GM20431 (cell line): ENCODE measurements at regions not wholly inside any gene's neighbourhood (a gene's known extent, or its start where the extent isn't known, plus 50 kb on each side); places are given as distances from the start of the nearest gene placed in this dataset.
"Not testable (repeated sequence)": the region's sequence is repeated elsewhere in the genome, so short reads cannot be mapped to it uniquely, and the experiment has no call there.

Experiments used
- in situ Hi-C: fragments of 300-500 bp; cut with MseI, MboI; formaldehyde crosslinking; loops from one replicate; pipeline ENCODE4 v1.15.0; 2020; ENCODE audit warnings: low sequenced_read_pairs; ENCODE audit not compliant: unreplicated experiment

GRCh38 chr6:105691081-105691480 lies 288.2 kb upstream of the PREP start:
- in situ Hi-C loops = no loop called here

GRCh38 chr6:105688573-105688972 lies 285.7 kb upstream of the PREP start:
- in situ Hi-C loops = no loop called here

GRCh38 chr6:105686793-105687192 lies 283.9 kb upstream of the PREP start:
- in situ Hi-C loops = not testable (repeated sequence)

- in situ Hi-C loops = no loop called here
Observed at GRCh38 chr6:105681061-105681460, 278.2 kb upstream of the PREP start.

GRCh38 chr6:105680131-105680530 lies 277.2 kb upstream of the PREP start:
- in situ Hi-C loops = no loop called here

- in situ Hi-C loops = no loop called here
Observed at GRCh38 chr6:105678516-105678915, 275.6 kb upstream of the PREP start.

GRCh38 chr6:105677671-105678475 lies 275.0 kb upstream of the PREP start:
- in situ Hi-C loops = no loop called here

- in situ Hi-C loops = no loop called here
Observed at GRCh38 chr6:105676857-105677256, 274.0 kb upstream of the PREP start.

GRCh38 chr6:105675715-105676397 lies 273.0 kb upstream of the PREP start:
- in situ Hi-C loops = no loop called here

GRCh38 chr6:105672856-105673538 lies 270.1 kb upstream of the PREP start:
- in situ Hi-C loops = not testable (repeated sequence)

- in situ Hi-C loops = no loop called here
Observed at GRCh38 chr6:105669232-105669631, 266.4 kb upstream of the PREP start.

GRCh38 chr6:105667056-105667455 lies 264.2 kb upstream of the PREP start:
- in situ Hi-C loops = no loop called here

GRCh38 chr6:105664931-105665330 lies 262.0 kb upstream of the PREP start:
- in situ Hi-C loops = no loop called here

- in situ Hi-C loops = no loop called here
Observed at GRCh38 chr6:105651969-105652368, 249.1 kb upstream of the PREP start.

GRCh38 chr6:105650347-105650746 lies 247.5 kb upstream of the PREP start:
- in situ Hi-C loops = no loop called here

- in situ Hi-C loops = no loop called here
Observed at GRCh38 chr6:105649192-105649591, 246.3 kb upstream of the PREP start.

- in situ Hi-C loops = no loop called here
Observed at GRCh38 chr6:105648276-105648675, 245.4 kb upstream of the PREP start.

GRCh38 chr6:105646391-105646867 lies 243.5 kb upstream of the PREP start:
- in situ Hi-C loops = no loop called here

GRCh38 chr6:105645958-105646357 lies 243.1 kb upstream of the PREP start:
- in situ Hi-C loops = no loop called here

GRCh38 chr6:105645156-105645555 lies 242.3 kb upstream of the PREP start:
- in situ Hi-C loops = no loop called here

- in situ Hi-C loops = no loop called here
Observed at GRCh38 chr6:105644691-105645090, 241.8 kb upstream of the PREP start.
